ENCODE measurements at regions not wholly inside any gene's neighbourhood (a gene's known extent, or its start where the extent isn't known, plus 50 kb on each side); places are given as distances from the start of the nearest gene placed in this dataset.

DNA sequence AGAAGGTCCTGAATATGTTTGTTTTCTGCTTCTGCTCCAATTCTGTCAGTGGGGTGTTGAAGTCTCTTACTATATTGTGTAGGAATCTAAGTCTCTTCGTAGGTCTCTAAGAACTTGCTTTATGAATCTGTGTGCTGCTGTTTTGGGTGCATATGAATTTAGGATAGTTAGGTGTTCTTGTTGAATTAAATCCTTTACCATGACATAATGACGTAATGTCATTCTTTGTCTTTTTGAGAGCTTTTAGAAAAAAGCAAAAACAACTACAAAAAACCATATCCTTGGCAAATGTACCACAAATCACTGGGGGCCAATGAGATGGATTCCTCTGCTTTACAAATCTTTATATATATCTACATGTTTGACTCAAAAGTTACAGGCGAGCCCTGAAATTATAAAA lies 576.1 kb downstream of the CDH18 start:
- H3K36me3 Mint-ChIP-seq (ENCODE audit: low read depth), result no peaks in the 10 kb centered on the region
- Histone ChIP-seq H3K9me3 (ENCODE audit: control insufficient read depth, low read length) (peaks cover 4% of the 10 kb centered on the region), H3K27me3 (ENCODE audit: control insufficient read depth, insufficient read depth, low read length, poor library complexity, severe bottlenecking) (no peaks in the 10 kb centered on the region), H3K4me3 (ENCODE audit: low read length) (no peak overlapping the region), H3K27ac (ENCODE audit: low read depth, low read length) (no peak overlapping the region), H3K4me1 (ENCODE audit: control insufficient read depth, insufficient read depth, low read length) (no peaks in the 10 kb centered on the region), H3K36me3 (ENCODE audit: control insufficient read depth, insufficient read depth, low read length) (no peaks in the 10 kb centered on the region), H3K9ac (ENCODE audit: extremely low read depth, low read length, poor library complexity, severe bottlenecking) (no peak overlapping the region)
- WGBS, 2 experiments (ENCODE audit: insufficient coverage in 1 of 2, insufficient read length in 1 of 2), result 98 to 100% methylated on average over 1 to 3 of the region's 3 CpGs
- H3K9me3 Mint-ChIP-seq, result peaks cover 3% of the 10 kb centered on the region
- TF ChIP-seq, protein P1, sequence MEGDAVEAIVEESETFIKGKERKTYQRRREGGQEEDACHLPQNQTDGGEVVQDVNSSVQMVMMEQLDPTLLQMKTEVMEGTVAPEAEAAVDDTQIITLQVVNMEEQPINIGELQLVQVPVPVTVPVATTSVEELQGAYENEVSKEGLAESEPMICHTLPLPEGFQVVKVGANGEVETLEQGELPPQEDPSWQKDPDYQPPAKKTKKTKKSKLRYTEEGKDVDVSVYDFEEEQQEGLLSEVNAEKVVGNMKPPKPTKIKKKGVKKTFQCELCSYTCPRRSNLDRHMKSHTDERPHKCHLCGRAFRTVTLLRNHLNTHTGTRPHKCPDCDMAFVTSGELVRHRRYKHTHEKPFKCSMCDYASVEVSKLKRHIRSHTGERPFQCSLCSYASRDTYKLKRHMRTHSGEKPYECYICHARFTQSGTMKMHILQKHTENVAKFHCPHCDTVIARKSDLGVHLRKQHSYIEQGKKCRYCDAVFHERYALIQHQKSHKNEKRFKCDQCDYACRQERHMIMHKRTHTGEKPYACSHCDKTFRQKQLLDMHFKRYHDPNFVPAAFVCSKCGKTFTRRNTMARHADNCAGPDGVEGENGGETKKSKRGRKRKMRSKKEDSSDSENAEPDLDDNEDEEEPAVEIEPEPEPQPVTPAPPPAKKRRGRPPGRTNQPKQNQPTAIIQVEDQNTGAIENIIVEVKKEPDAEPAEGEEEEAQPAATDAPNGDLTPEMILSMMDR (conservative IDR thresholded peaks at IDR 0.05), result no peak
- no peaks in the 10 kb centered on the region for H3K4me1 Mint-ChIP-seq
- no peak overlapping the region for H3K27ac Mint-ChIP-seq
- no peak overlapping the region for H3K4me3 Mint-ChIP-seq
- no peak for DNase-seq
- H3K27me3 Mint-ChIP-seq (ENCODE audit: insufficient read depth), result no peaks in the 10 kb centered on the region

All from endodermal cell (in vitro differentiated cells).